ENCODE measurements at regions not wholly inside any gene's neighbourhood (a gene's known extent, or its start where the extent isn't known, plus 50 kb on each side); places are given as distances from the start of the nearest gene placed in this dataset.

- DNase-seq (no peak), ATAC-seq (replicated peaks in 1 of 2) (no peak)
- H3K9me3 Mint-ChIP-seq = peaks cover 0 to 6% of the 10 kb centered on the region in 2 donors
- H3K4me3 Mint-ChIP-seq = no peak overlapping the region
- H3K27me3 Mint-ChIP-seq (ENCODE audit: low read depth) = no peaks in the 10 kb centered on the region
- no peaks in the 10 kb centered on the region for H3K4me1 Mint-ChIP-seq (ENCODE audit: low read depth)
- no peak overlapping the region for H3K27ac Mint-ChIP-seq
- H3K36me3 Mint-ChIP-seq (ENCODE audit: insufficient read depth in 2 of 2) = no peaks in the 10 kb centered on the region
Observed at GRCh38 chr7:125481323-125481722, 551.7 kb upstream of the POT1 start.

- Mint-ChIP-seq H3K4me1 (ENCODE audit: low read depth) (no peaks in the 10 kb centered on the region), H3K27ac (no peak overlapping the region), H3K36me3 (ENCODE audit: insufficient read depth in 2 of 2) (no peaks in the 10 kb centered on the region), H3K4me3 (no peak overlapping the region), H3K9me3 (peaks cover 0 to 6% of the 10 kb centered on the region in 2 donors), H3K27me3 (ENCODE audit: low read depth) (no peaks in the 10 kb centered on the region)
- DNase-seq (no peak), ATAC-seq (replicated peaks in 1 of 2) (no peak)
Observed at GRCh38 chr7:125480762-125481161, 551.1 kb upstream of the POT1 start.

GRCh38 chr7:125468855-125469174, 539.2 kb upstream of the POT1 start:
- H3K27me3 Mint-ChIP-seq (ENCODE audit: low read depth) = no peaks in the 10 kb centered on the region
- ATAC-seq (replicated peaks in 1 of 2) = no peak
- no peak for DNase-seq
- H3K9me3 Mint-ChIP-seq = peaks cover 3 to 5% of the 10 kb centered on the region in 2 donors
- H3K4me3 Mint-ChIP-seq = no peak overlapping the region
- H3K4me1 Mint-ChIP-seq (ENCODE audit: low read depth) = no peaks in the 10 kb centered on the region
- no peak overlapping the region for H3K27ac Mint-ChIP-seq
- H3K36me3 Mint-ChIP-seq (ENCODE audit: insufficient read depth in 2 of 2) = no peaks in the 10 kb centered on the region

GRCh38 chr7:125467996-125468854, 538.6 kb upstream of the POT1 start:
- Mint-ChIP-seq H3K9me3 (peaks cover 5 to 8% of the 10 kb centered on the region in 2 donors), H3K27ac (no peak overlapping the region), H3K4me3 (no peak overlapping the region), H3K36me3 (ENCODE audit: insufficient read depth in 2 of 2) (no peaks in the 10 kb centered on the region), H3K27me3 (ENCODE audit: low read depth) (no peaks in the 10 kb centered on the region), H3K4me1 (ENCODE audit: low read depth) (no peaks in the 10 kb centered on the region)
- DNase-seq (no peak), ATAC-seq (replicated peaks in 1 of 2) (no peak)

- DNase-seq (no peak), ATAC-seq (replicated peaks in 1 of 2) (no peak)
- H3K27me3 Mint-ChIP-seq (ENCODE audit: low read depth) = no peaks in the 10 kb centered on the region
- no peak overlapping the region for H3K27ac Mint-ChIP-seq
- H3K9me3 Mint-ChIP-seq = peaks cover 3 to 7% of the 10 kb centered on the region in 2 donors
- no peaks in the 10 kb centered on the region for H3K36me3 Mint-ChIP-seq (ENCODE audit: insufficient read depth in 2 of 2)
- no peaks in the 10 kb centered on the region for H3K4me1 Mint-ChIP-seq (ENCODE audit: low read depth)
- no peak overlapping the region for H3K4me3 Mint-ChIP-seq
Observed at GRCh38 chr7:125465527-125465926, 535.9 kb upstream of the POT1 start.

GRCh38 chr7:125462615-125463014, 533.0 kb upstream of the POT1 start:
- H3K4me3 Mint-ChIP-seq = no peak overlapping the region
- H3K9me3 Mint-ChIP-seq = peaks cover 11 to 12% of the 10 kb centered on the region in 2 donors
- H3K36me3 Mint-ChIP-seq (ENCODE audit: insufficient read depth in 2 of 2) = peaks cover 3 to 6% of the 10 kb centered on the region in 2 donors
- H3K4me1 Mint-ChIP-seq (ENCODE audit: low read depth) = no peaks in the 10 kb centered on the region
- no peaks in the 10 kb centered on the region for H3K27me3 Mint-ChIP-seq (ENCODE audit: low read depth)
- no peak for DNase-seq
- ATAC-seq (replicated peaks in 1 of 2) = no peak
- H3K27ac Mint-ChIP-seq = peak overlapping the region; percentile 76

- Mint-ChIP-seq H3K27ac (no peak overlapping the region), H3K9me3 (peaks cover 12 to 15% of the 10 kb centered on the region in 2 donors), H3K36me3 (ENCODE audit: insufficient read depth in 2 of 2) (peaks cover 3 to 8% of the 10 kb centered on the region in 2 donors), H3K4me1 (ENCODE audit: low read depth) (no peaks in the 10 kb centered on the region), H3K27me3 (ENCODE audit: low read depth) (no peaks in the 10 kb centered on the region), H3K4me3 (no peak overlapping the region)
- DNase-seq (no peak), ATAC-seq (replicated peaks in 1 of 2) (no peak)
Observed at GRCh38 chr7:125459038-125459437, 529.4 kb upstream of the POT1 start.

- H3K27me3 Mint-ChIP-seq (ENCODE audit: low read depth) = no peaks in the 10 kb centered on the region
- ATAC-seq (replicated peaks in 1 of 2) (no peak), DNase-seq (no peak)
- no peaks in the 10 kb centered on the region for H3K36me3 Mint-ChIP-seq (ENCODE audit: insufficient read depth in 2 of 2)
- peaks cover 2 to 4% of the 10 kb centered on the region in 2 donors for H3K9me3 Mint-ChIP-seq
- H3K4me3 Mint-ChIP-seq = no peak overlapping the region
- no peaks in the 10 kb centered on the region for H3K4me1 Mint-ChIP-seq (ENCODE audit: low read depth)
- H3K27ac Mint-ChIP-seq = no peak overlapping the region
Observed at GRCh38 chr7:125450749-125451148, 521.1 kb upstream of the POT1 start.

- no peak for ATAC-seq (replicated peaks in 1 of 2)
- H3K9me3 Mint-ChIP-seq = peaks cover 0 to 5% of the 10 kb centered on the region in 2 donors
- DNase-seq = no peak
- no peaks in the 10 kb centered on the region for H3K27me3 Mint-ChIP-seq (ENCODE audit: low read depth)
- no peak overlapping the region for H3K4me3 Mint-ChIP-seq
- H3K4me1 Mint-ChIP-seq (ENCODE audit: low read depth) = no peaks in the 10 kb centered on the region
- no peak overlapping the region for H3K27ac Mint-ChIP-seq
- H3K36me3 Mint-ChIP-seq (ENCODE audit: insufficient read depth in 2 of 2) = no peaks in the 10 kb centered on the region
Observed at GRCh38 chr7:125445836-125446235, 516.2 kb upstream of the POT1 start.

GRCh38 chr7:125444864-125445263, 515.2 kb upstream of the POT1 start:
- Mint-ChIP-seq H3K4me1 (ENCODE audit: low read depth) (no peaks in the 10 kb centered on the region), H3K27me3 (ENCODE audit: low read depth) (no peaks in the 10 kb centered on the region), H3K27ac (no peak overlapping the region), H3K9me3 (peaks cover 0 to 5% of the 10 kb centered on the region in 2 donors), H3K4me3 (no peak overlapping the region), H3K36me3 (ENCODE audit: insufficient read depth in 2 of 2) (no peaks in the 10 kb centered on the region)
- DNase-seq = no peak
- ATAC-seq (replicated peaks in 1 of 2) = no peak

GRCh38 chr7:125436220-125436619, 506.6 kb upstream of the POT1 start:
- Mint-ChIP-seq H3K4me3 (no peak overlapping the region), H3K27ac (no peak overlapping the region), H3K4me1 (ENCODE audit: low read depth) (no peaks in the 10 kb centered on the region), H3K27me3 (ENCODE audit: low read depth) (no peaks in the 10 kb centered on the region), H3K36me3 (ENCODE audit: insufficient read depth in 2 of 2) (no peaks in the 10 kb centered on the region), H3K9me3 (peaks cover 0 to 4% of the 10 kb centered on the region in 2 donors)
- ATAC-seq (replicated peaks in 1 of 2) = no peak
- DNase-seq = no peak

- no peak for DNase-seq
Observed at GRCh38 chr7:125431349-125431748, 501.7 kb upstream of the POT1 start.

GRCh38 chr7:125430013-125430412, 500.4 kb upstream of the POT1 start:
- no peaks in the 10 kb centered on the region for H3K27me3 Mint-ChIP-seq (ENCODE audit: low read depth)
- no peaks in the 10 kb centered on the region for H3K4me1 Mint-ChIP-seq (ENCODE audit: low read depth)
- H3K9me3 Mint-ChIP-seq = peaks cover 0 to 5% of the 10 kb centered on the region in 2 donors
- no peak for ATAC-seq (replicated peaks in 1 of 2)
- H3K36me3 Mint-ChIP-seq (ENCODE audit: insufficient read depth in 2 of 2) = no peaks in the 10 kb centered on the region
- DNase-seq = no peak
- H3K27ac Mint-ChIP-seq = no peak overlapping the region
- H3K4me3 Mint-ChIP-seq = no peak overlapping the region

More at GRCh38 chr7:125431349-125431748, 501.7 kb upstream of the POT1 start:
- H3K4me1 Mint-ChIP-seq (ENCODE audit: low read depth) = no peaks in the 10 kb centered on the region
- no peak for ATAC-seq (replicated peaks in 1 of 2)
- H3K4me3 Mint-ChIP-seq = no peak overlapping the region
- no peaks in the 10 kb centered on the region for H3K36me3 Mint-ChIP-seq (ENCODE audit: insufficient read depth in 2 of 2)
- no peak overlapping the region for H3K27ac Mint-ChIP-seq
- H3K9me3 Mint-ChIP-seq = peaks cover 0 to 7% of the 10 kb centered on the region in 2 donors
- no peaks in the 10 kb centered on the region for H3K27me3 Mint-ChIP-seq (ENCODE audit: low read depth)

- no peaks in the 10 kb centered on the region for H3K27me3 Mint-ChIP-seq (ENCODE audit: low read depth)
- peaks cover 0 to 5% of the 10 kb centered on the region in 2 donors for H3K9me3 Mint-ChIP-seq
- DNase-seq (no peak), ATAC-seq (replicated peaks in 1 of 2) (no peak)
- H3K4me1 Mint-ChIP-seq (ENCODE audit: low read depth) = no peaks in the 10 kb centered on the region
- no peaks in the 10 kb centered on the region for H3K36me3 Mint-ChIP-seq (ENCODE audit: insufficient read depth in 2 of 2)
- no peak overlapping the region for H3K27ac Mint-ChIP-seq
- H3K4me3 Mint-ChIP-seq = no peak overlapping the region
Observed at GRCh38 chr7:125427676-125428075, 498.1 kb upstream of the POT1 start.
